Neural cell (in vitro differentiated cells): ENCODE measurements at regions not wholly inside any gene's neighbourhood (a gene's known extent, or its start where the extent isn't known, plus 50 kb on each side); places are given as distances from the start of the nearest gene placed in this dataset.

ENCODE experiments used
- CTCF ChIP-seq: fragments of 450-650 bp; IDR thresholded peaks from 2 replicates; pipeline ENCODE4 v1.5.1; 2014; ENCODE audit warnings: antibody characterized with exemption, mild to moderate bottlenecking, moderate library complexity; ENCODE audit not compliant: poor library complexity, severe bottlenecking
- EP300 ChIP-seq: fragments of 450-650 bp; conservative IDR thresholded peaks from 2 replicates; pipeline ENCODE4 v1.6.1; 2014; ENCODE audit warnings: antibody characterized with exemption, mild to moderate bottlenecking, moderate library complexity; ENCODE audit not compliant: poor library complexity, severe bottlenecking
- MXI1 ChIP-seq: fragments of 450-650 bp; conservative IDR thresholded peaks from 2 replicates; pipeline ENCODE4 v1.6.1; 2014; ENCODE audit warnings: antibody characterized with exemption, mild to moderate bottlenecking; ENCODE audit not compliant: poor library complexity, severe bottlenecking

GRCh38 chr1:182256931-182257330, 134.7 kb downstream of the GLUL start:
- TF ChIP-seq CTCF, result no peak
- no peak for TF ChIP-seq EP300
- TF ChIP-seq MXI1, result no peak
